GM23248 (cell line): ENCODE measurements at regions not wholly inside any gene's neighbourhood (a gene's known extent, or its start where the extent isn't known, plus 50 kb on each side); places are given as distances from the start of the nearest gene placed in this dataset.

Experiments
- EZH2 ChIP-seq: fragments of 200-600 bp; sonication (generic); IDR thresholded peaks from 2 replicates; pipeline ENCODE4 v1.6.1; 2018; ENCODE audit warnings: antibody characterized with exemption, mild to moderate bottlenecking; ENCODE audit not compliant: insufficient read depth, poor library complexity, severe bottlenecking
- EZH2phosphoT487 ChIP-seq: fragments of 200-600 bp; sonication (generic); IDR thresholded peaks from 2 replicates; pipeline ENCODE4 v1.6.1; 2018; ENCODE audit warnings: antibody characterized with exemption, moderate library complexity, mild to moderate bottlenecking, low read depth; ENCODE audit not compliant: insufficient read depth

DNA sequence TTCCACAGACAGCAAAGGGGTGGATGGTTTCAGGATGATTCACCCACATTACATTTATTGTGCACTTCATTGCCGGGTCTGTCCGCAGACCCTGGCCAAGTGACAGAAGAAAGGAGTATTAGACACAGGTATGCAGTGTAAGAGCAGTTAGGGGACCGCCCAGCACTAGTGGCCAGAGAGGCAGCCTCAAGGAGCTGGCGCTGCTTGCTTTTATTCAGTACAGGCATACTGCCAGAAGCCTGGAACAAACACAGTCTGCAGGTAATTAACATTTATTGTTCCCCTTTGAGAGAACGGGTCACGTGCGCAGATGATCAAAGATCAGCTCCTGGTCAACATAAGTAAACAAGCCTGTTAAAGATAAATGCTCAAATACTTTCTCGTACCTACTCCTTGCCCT, 1639.0 kb upstream of the IGFBP7 start:
- TF ChIP-seq EZH2 (no peak), EZH2phosphoT487 (no peak)
